Urinary bladder (tissue), 3 donors: ENCODE measurements at regions not wholly inside any gene's neighbourhood (a gene's known extent, or its start where the extent isn't known, plus 50 kb on each side); places are given as distances from the start of the nearest gene placed in this dataset.

ENCODE experiments used
- DNase-seq: peaks from one replicate; pipeline ENCODE4 v3.0.0-alpha.2; 2015; ENCODE audit errors: extremely low spot score
- H3K27ac ChIP-seq: one replicate; pipeline ENCODE4 v1.5.1; 2013; ENCODE audit warnings: low read depth, mild to moderate bottlenecking, moderate library complexity
- H3K36me3 ChIP-seq: one replicate; pipeline ENCODE4 v1.6.1; 2013; ENCODE audit warnings: mild to moderate bottlenecking, moderate library complexity; ENCODE audit not compliant: insufficient read depth
- H3K4me1 ChIP-seq: one replicate; pipeline ENCODE4 v1.6.1; 2013; ENCODE audit warnings: mild to moderate bottlenecking, moderate library complexity; ENCODE audit not compliant: insufficient read depth
- H3K4me3 ChIP-seq: one replicate; pipeline ENCODE4 v1.5.1; 2013; ENCODE audit warnings: low read depth, low read length
- WGBS: extraction: QIAGEN DNeasy Blood & Tissue Kit; methylation state at CpG from one replicate; pipeline ENCODE4 v1.1.7; 2013; 5-methylcytosine and 5-hydroxymethylcytosine counted together
- donor health status: healthy with polysubstance abuse.
- donor health status: healthy.

- Histone ChIP-seq H3K36me3 (no peaks in the 10 kb centered on the region), H3K4me1 (no peaks in the 10 kb centered on the region), H3K4me3 (no peak overlapping the region), H3K27ac (no peak overlapping the region)
- WGBS = 95% methylated on average over 2 of the region's 2 CpGs
- DNase-seq = no peak
These were observed 427.3 kb upstream of the ZNF717 start for GRCh38 chr3:76212679-76213078.

- Histone ChIP-seq H3K36me3 (no peaks in the 10 kb centered on the region), H3K4me1 (no peaks in the 10 kb centered on the region), H3K4me3 (no peak overlapping the region), H3K27ac (no peak overlapping the region)
- WGBS = 26% methylated on average over 2 of the region's 2 CpGs
- DNase-seq = no peak
These were observed 436.9 kb upstream of the ZNF717 start for GRCh38 chr3:76222201-76222600.

DNA sequence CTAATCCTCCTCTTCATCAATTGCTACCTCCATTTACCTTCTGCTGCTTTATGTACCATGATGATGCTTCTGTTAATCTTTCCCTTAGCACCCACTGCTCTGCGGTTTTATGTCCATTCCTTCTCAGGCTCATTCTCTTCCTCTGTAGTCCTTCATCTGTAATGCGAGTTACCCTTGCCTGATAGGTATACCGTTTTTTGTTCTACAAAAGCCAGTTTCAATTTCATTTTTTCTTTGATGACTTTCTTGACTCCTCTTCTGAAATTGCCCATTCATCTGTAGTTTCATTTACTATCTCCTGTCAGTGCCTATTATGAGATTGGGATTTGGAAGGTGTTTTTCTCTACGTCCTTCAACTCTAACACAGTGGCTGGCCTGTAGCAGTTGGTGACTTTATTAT is 445.9 kb upstream of the ZNF717 start:
- Histone ChIP-seq H3K36me3 (no peaks in the 10 kb centered on the region), H3K4me3 (no peak overlapping the region), H3K27ac (no peak overlapping the region), H3K4me1 (no peaks in the 10 kb centered on the region)
- DNase-seq = no peak
- 88% methylated on average over 4 of the region's 4 CpGs for WGBS

GRCh38 chr3:76242886-76243753 is 457.8 kb upstream of the ZNF717 start:
- no peak for DNase-seq
- H3K4me3 ChIP-seq = no peak overlapping the region
- H3K36me3 ChIP-seq = no peaks in the 10 kb centered on the region
- H3K4me1 ChIP-seq = no peaks in the 10 kb centered on the region
- no peak overlapping the region for H3K27ac ChIP-seq
- 80% methylated on average over 17 of the region's 17 CpGs for WGBS

DNA sequence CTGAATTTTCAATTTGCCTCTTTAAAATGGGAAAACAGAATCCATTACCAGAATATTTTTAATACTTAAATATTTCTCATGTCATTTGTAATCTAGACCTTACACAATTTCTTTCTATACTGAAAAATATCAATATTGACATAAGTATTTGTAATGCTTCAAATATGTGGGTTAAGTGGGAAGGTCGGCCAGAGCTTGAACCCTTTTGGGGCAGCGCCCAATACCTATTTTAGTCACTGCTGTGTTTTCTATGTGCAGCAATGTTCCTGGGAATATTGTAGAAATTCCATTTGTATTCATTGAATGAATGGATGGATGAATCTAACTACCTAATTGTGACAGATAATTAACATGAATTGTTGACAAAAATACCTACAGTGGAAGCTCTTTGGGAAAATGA is 459.7 kb upstream of the ZNF717 start:
- no peak for DNase-seq
- 85% methylated on average over 2 of the region's 2 CpGs for WGBS
- H3K27ac ChIP-seq = no peak overlapping the region
- no peak overlapping the region for H3K4me3 ChIP-seq
- H3K4me1 ChIP-seq = no peaks in the 10 kb centered on the region
- no peaks in the 10 kb centered on the region for H3K36me3 ChIP-seq

- Histone ChIP-seq H3K4me1 (no peaks in the 10 kb centered on the region), H3K36me3 (no peaks in the 10 kb centered on the region), H3K4me3 (no peak overlapping the region), H3K27ac (no peak overlapping the region)
- DNase-seq = no peak
These were observed 460.3 kb upstream of the ZNF717 start for GRCh38 chr3:76245622-76246021.

- H3K27ac ChIP-seq = no peak overlapping the region
These were observed 479.1 kb upstream of the ZNF717 start for GRCh38 chr3:76264496-76264895.

DNA sequence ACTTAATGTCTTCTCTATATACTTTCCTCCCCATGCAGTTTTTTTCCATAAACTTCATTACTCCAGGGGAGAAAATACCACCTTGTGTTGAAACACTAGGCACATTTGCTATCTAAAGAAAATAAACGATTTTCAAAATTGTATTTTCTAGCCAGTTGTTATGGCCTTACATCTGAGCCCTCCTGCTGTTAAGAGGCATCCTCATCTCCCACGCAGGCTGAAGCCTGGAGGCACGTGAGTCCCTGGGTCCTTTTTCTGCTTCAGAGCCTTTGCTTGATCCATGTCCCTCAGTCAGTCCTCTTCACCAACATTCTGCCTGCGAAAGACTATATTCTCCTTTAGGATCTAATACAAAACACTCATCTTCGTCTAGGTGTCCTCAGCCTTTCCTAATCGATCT is 479.6 kb upstream of the ZNF717 start:
- Histone ChIP-seq H3K4me1 (no peaks in the 10 kb centered on the region), H3K4me3 (no peak overlapping the region), H3K27ac (no peak overlapping the region), H3K36me3 (no peaks in the 10 kb centered on the region)
- no peak for DNase-seq
- WGBS = 85% methylated on average over 6 of the region's 6 CpGs

More at GRCh38 chr3:76264496-76264895, 479.1 kb upstream of the ZNF717 start:
- H3K4me3 ChIP-seq = no peak overlapping the region
- H3K36me3 ChIP-seq = no peaks in the 10 kb centered on the region
- 84% methylated on average over 1 of the region's 1 CpG for WGBS
- no peak for DNase-seq
- no peaks in the 10 kb centered on the region for H3K4me1 ChIP-seq

- no peak for DNase-seq
- Histone ChIP-seq H3K4me1 (no peaks in the 10 kb centered on the region), H3K27ac (no peak overlapping the region), H3K4me3 (no peak overlapping the region), H3K36me3 (no peaks in the 10 kb centered on the region)
- WGBS = 26% methylated on average over 1 of the region's 1 CpG
These were observed 481.2 kb upstream of the ZNF717 start for GRCh38 chr3:76266511-76266910.

GRCh38 chr3:76267851-76268380 is 482.6 kb upstream of the ZNF717 start:
- no peak for DNase-seq
- H3K4me3 ChIP-seq = no peak overlapping the region
- 83% methylated on average over 4 of the region's 4 CpGs for WGBS
- H3K4me1 ChIP-seq = no peaks in the 10 kb centered on the region
- no peaks in the 10 kb centered on the region for H3K36me3 ChIP-seq
- no peak overlapping the region for H3K27ac ChIP-seq

DNA sequence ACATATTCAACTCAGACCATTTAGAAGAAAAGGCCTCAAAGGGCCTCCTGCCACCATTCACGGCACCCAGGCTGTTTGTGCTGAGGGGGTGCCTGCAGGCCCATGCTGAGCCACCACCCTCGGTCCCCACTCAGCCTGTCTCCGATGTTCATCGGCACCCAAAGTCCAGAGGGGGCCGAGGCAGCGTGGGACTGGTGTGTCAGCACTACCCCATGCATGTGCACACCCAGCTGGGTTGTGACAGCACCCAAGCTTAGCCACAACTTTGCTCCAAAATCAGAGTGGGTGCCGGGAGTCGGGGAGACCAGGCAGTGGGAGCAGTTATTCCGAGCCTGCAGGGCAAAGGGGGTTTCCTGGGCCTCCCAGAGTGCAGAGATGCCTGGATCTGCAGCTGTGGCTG is 508.5 kb upstream of the ZNF717 start:
- DNase-seq = no peak
- Histone ChIP-seq H3K36me3 (no peaks in the 10 kb centered on the region), H3K4me3 (no peak overlapping the region), H3K4me1 (no peaks in the 10 kb centered on the region), H3K27ac (no peak overlapping the region)
- 94% methylated on average over 9 of the region's 9 CpGs for WGBS

DNA sequence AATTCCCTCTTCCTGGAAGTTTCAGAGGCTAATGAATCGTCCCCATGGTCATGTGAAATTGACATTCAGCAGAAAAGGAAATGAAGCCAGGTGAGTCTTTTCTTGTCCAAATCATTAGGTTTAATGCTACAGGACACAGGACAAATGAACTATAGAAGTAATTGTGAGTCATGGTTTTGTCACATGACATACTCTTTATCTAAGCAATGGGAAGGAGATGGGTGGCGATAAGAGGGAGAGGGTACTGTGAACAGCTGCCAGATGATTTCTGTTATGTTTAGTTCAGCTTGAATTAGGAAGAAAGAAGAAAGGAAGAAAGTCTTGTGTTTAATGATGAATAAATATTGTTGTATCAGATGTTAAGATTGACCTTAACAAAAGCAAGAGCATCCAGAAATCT is 515.4 kb upstream of the ZNF717 start:
- DNase-seq = no peak
- WGBS = 77% methylated on average over 2 of the region's 2 CpGs
- Histone ChIP-seq H3K36me3 (no peaks in the 10 kb centered on the region), H3K4me1 (no peaks in the 10 kb centered on the region), H3K27ac (no peak overlapping the region), H3K4me3 (no peak overlapping the region)

- Histone ChIP-seq H3K4me3 (no peak overlapping the region), H3K27ac (no peak overlapping the region), H3K4me1 (peaks cover 2% of the 10 kb centered on the region), H3K36me3 (no peaks in the 10 kb centered on the region)
- DNase-seq = no peak
- 89% methylated on average over 3 of the region's 3 CpGs for WGBS
These were observed 522.2 kb upstream of the ZNF717 start for GRCh38 chr3:76307556-76307955.

GRCh38 chr3:76308541-76308940 is 523.2 kb upstream of the ZNF717 start:
- no peaks in the 10 kb centered on the region for H3K36me3 ChIP-seq
- peaks cover 2% of the 10 kb centered on the region for H3K4me1 ChIP-seq
- no peak for DNase-seq
- H3K27ac ChIP-seq = no peak overlapping the region
- no peak overlapping the region for H3K4me3 ChIP-seq
